Parathyroid adenoma (tissue), 2 donors: ENCODE measurements at regions not wholly inside any gene's neighbourhood (a gene's known extent, or its start where the extent isn't known, plus 50 kb on each side); places are given as distances from the start of the nearest gene placed in this dataset.
"Not testable (repeated sequence)": the region's sequence is repeated elsewhere in the genome, so short reads cannot be mapped to it uniquely, and the experiment has no call there.

ENCODE experiments used
- H2AFZ ChIP-seq: fragments of 300-600 bp; sonication (generic); one replicate; pipeline ENCODE4 v1.7.0; 2017; ENCODE audit warnings: antibody characterized with exemption, mild to moderate bottlenecking
- H3K27ac ChIP-seq: fragments of 300-600 bp; sonication (generic); one replicate; pipeline ENCODE4 v1.7.0; 2017
- H3K27me3 ChIP-seq: fragments of 300-600 bp; sonication (generic); one replicate; pipeline ENCODE4 v1.7.0; 2017; ENCODE audit warnings: low read length; ENCODE audit not compliant: control insufficient read depth, insufficient read depth
- H3K36me3 ChIP-seq: fragments of 300-600 bp; sonication (generic); one replicate; pipeline ENCODE4 v1.7.0; 2017; ENCODE audit warnings: low read length; ENCODE audit not compliant: control insufficient read depth, insufficient read depth
- H3K4me1 ChIP-seq: fragments of 300-600 bp; sonication (generic); one replicate; pipeline ENCODE4 v1.7.0; 2017; ENCODE audit warnings: control low read depth
- H3K4me2 ChIP-seq: fragments of 300-600 bp; sonication (generic); one replicate; pipeline ENCODE4 v1.7.0; 2017; ENCODE audit warnings: low read length
- H3K4me3 ChIP-seq: fragments of 300-600 bp; sonication (generic); one replicate; pipeline ENCODE4 v1.7.0; 2017; ENCODE audit warnings: low read depth, low read length
- H3K79me2 ChIP-seq: fragments of 300-600 bp; sonication (generic); one replicate; pipeline ENCODE4 v1.7.0; 2017; ENCODE audit warnings: control low read depth
- H3K9ac ChIP-seq: fragments of 300-600 bp; sonication (generic); one replicate; pipeline ENCODE4 v1.7.0; 2017; ENCODE audit warnings: mild to moderate bottlenecking
- H3K9me3 ChIP-seq: fragments of 300-600 bp; sonication (generic); one replicate; pipeline ENCODE4 v1.7.0; 2017; ENCODE audit warnings: low read length; ENCODE audit not compliant: control insufficient read depth
- CTCF ChIP-seq: fragments of 300-600 bp; sonication (generic); IDR thresholded peaks from one replicate; pipeline ENCODE4 v1.7.0; 2017; ENCODE audit warnings: antibody characterized with exemption, mild to moderate bottlenecking
- donor health status: primary hyperparathyroidism.

GRCh38 chr20:54794874-54795273 is 319.5 kb downstream of the DOK5 start:
- no peak overlapping the region for H3K27ac ChIP-seq
- no peak overlapping the region for H3K4me3 ChIP-seq
- H3K4me2 ChIP-seq, result no peak overlapping the region
- H3K36me3 ChIP-seq, result no peaks in the 10 kb centered on the region
- no peaks in the 10 kb centered on the region for H3K79me2 ChIP-seq
- H3K4me1 ChIP-seq, result no peaks in the 10 kb centered on the region
- H3K9me3 ChIP-seq, result no peaks in the 10 kb centered on the region
- no peaks in the 10 kb centered on the region for H3K27me3 ChIP-seq
- no peak for TF ChIP-seq CTCF
- H2AFZ ChIP-seq, result no peak overlapping the region
- H3K9ac ChIP-seq, result no peak overlapping the region

- no peak overlapping the region for H2AFZ ChIP-seq
- no peaks in the 10 kb centered on the region for H3K27me3 ChIP-seq
- TF ChIP-seq CTCF, result no peak
- H3K9ac ChIP-seq, result no peak overlapping the region
- H3K4me1 ChIP-seq, result no peaks in the 10 kb centered on the region
- H3K9me3 ChIP-seq, result no peaks in the 10 kb centered on the region
- no peak overlapping the region for H3K27ac ChIP-seq
- H3K36me3 ChIP-seq, result no peaks in the 10 kb centered on the region
- no peak overlapping the region for H3K4me2 ChIP-seq
- H3K79me2 ChIP-seq, result no peaks in the 10 kb centered on the region
- H3K4me3 ChIP-seq, result no peak overlapping the region
Measured at GRCh38 chr20:54794110-54794509, 318.7 kb downstream of the DOK5 start.

- Histone ChIP-seq H3K27me3 (no peaks in the 10 kb centered on the region), H3K79me2 (no peaks in the 10 kb centered on the region), H3K4me2 (no peak overlapping the region), H3K4me3 (no peak overlapping the region), H3K27ac (no peak overlapping the region), H3K9ac (no peak overlapping the region), H3K9me3 (no peaks in the 10 kb centered on the region), H2AFZ (no peak overlapping the region), H3K4me1 (no peaks in the 10 kb centered on the region), H3K36me3 (no peaks in the 10 kb centered on the region)
- TF ChIP-seq CTCF, result no peak
Measured at GRCh38 chr20:54793291-54793992, 318.0 kb downstream of the DOK5 start.

- Histone ChIP-seq H3K79me2 (no peaks in the 10 kb centered on the region), H3K27ac (no peak overlapping the region), H3K9ac (no peak overlapping the region), H3K9me3 (no peaks in the 10 kb centered on the region), H3K4me1 (no peaks in the 10 kb centered on the region), H2AFZ (no peak overlapping the region), H3K27me3 (no peaks in the 10 kb centered on the region), H3K4me2 (no peak overlapping the region), H3K4me3 (no peak overlapping the region), H3K36me3 (no peaks in the 10 kb centered on the region)
- no peak for TF ChIP-seq CTCF
Measured at GRCh38 chr20:54792688-54793087, 317.3 kb downstream of the DOK5 start.

GRCh38 chr20:54788260-54788659 is 312.9 kb downstream of the DOK5 start:
- not testable (repeated sequence) for H3K4me2 ChIP-seq, H2AFZ ChIP-seq, H3K79me2 ChIP-seq, H3K27me3 ChIP-seq, H3K36me3 ChIP-seq, H3K9ac ChIP-seq, H3K9me3 ChIP-seq, H3K4me3 ChIP-seq, H3K27ac ChIP-seq, H3K4me1 ChIP-seq

- not testable (repeated sequence) for H3K9me3 ChIP-seq, H3K4me2 ChIP-seq, H3K79me2 ChIP-seq, H3K27me3 ChIP-seq, H2AFZ ChIP-seq, H3K4me3 ChIP-seq, H3K36me3 ChIP-seq, H3K9ac ChIP-seq, H3K4me1 ChIP-seq, H3K27ac ChIP-seq
Measured at GRCh38 chr20:54782758-54783157, 307.4 kb downstream of the DOK5 start.
